ENCODE measurements at regions not wholly inside any gene's neighbourhood (a gene's known extent, or its start where the extent isn't known, plus 50 kb on each side); places are given as distances from the start of the nearest gene placed in this dataset.

GRCh38 chr3:22469995-22470394, 719.0 kb upstream of the ZNF385D start:
- no peak for DNase-seq (ENCODE audit: low read depth)

- DNase-seq (ENCODE audit: low read depth) = no peak
Observed at GRCh38 chr3:22471557-22471956, 720.5 kb upstream of the ZNF385D start.

DNA sequence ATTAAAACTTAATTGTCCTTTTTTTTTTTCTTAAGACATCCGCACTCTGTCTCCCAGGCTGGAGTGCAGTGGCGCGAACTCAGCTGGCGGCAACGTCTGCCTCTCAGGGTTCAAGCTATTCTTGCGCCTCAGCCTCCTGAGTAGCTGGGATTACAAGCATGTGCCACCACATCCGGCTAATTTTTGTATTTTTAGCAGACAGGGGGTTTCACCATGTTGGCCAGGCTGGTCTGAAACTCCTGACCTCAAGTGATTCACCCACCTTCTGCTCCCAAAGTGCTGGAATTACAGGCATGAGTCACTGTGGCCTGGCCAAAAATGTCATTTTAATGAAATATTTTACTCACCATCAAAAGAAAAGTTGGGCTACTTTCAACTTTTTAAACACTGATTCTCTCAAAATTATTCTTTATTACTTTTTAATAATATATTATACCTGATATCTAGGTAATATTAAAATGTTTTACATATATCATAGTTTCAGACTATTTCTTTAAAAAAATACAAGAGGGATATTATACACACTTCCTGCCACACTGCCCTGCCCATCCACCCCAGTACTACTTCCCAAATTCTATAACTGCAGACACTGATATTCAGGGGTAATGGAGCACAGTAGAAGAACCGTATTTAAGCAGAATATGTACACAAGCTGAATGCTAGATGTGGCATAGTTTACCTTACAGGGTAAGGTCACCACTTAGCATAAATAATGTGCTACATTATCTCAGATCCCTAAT, 723.9 kb upstream of the ZNF385D start:
- DNase-seq (ENCODE audit: low read depth) = peak; percentile 95

DNA sequence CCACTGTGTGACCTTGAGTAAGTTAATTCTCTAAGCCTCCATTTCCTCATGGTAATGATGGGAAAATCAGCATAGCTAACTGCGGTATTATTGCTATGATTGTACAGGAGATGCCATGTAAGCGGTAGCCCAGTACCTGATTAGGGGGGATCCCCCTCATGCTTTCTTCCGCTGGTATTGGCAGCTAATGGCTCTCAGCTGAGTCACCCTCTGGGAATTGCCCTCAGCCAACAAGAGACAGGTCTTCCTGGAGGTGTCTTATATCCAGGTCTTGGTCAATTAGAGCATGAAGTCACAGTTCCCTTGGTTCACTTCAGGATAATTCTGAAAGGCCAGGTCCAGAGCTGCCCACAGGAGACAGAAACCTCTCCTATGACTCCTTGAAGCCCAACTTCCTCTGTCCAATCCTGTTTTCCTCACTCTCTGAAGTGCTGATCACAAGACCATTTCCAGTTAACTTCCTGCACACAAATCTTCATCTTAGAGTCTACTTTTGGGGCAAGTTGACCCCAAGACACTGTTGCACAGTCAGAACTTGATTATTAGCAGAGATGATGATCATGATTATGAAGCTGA, 724.7 kb upstream of the ZNF385D start:
- peak; percentile 88 for DNase-seq (ENCODE audit: low read depth)

DNA sequence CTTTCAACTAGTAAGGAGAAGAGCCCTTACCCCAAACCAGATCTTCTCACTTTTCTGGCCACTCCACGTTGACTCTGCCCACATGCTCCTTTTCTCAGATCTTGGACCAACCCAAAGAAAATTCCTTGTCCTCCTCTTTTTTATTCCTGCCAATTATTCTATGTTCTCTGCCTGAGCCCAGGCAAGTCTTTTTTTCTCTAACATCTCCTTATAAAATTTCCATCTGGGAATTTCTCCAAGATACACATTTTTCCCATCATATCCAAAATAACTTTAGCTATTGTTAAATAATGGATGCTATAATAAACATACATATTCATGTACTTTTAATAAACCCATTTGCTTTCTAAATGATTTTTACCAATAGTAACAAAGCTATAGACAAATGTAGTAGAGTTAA, 726.0 kb upstream of the ZNF385D start:
- DNase-seq (ENCODE audit: low read depth) = no peak

- no peak for DNase-seq (ENCODE audit: low read depth)
Observed at GRCh38 chr3:22485954-22486353, 717.2 kb upstream of the UBE2E2 start.

- no peak for DNase-seq (ENCODE audit: low read depth)
Observed at GRCh38 chr3:22490747-22491146, 712.4 kb upstream of the UBE2E2 start.

GRCh38 chr3:22491344-22491743, 711.8 kb upstream of the UBE2E2 start:
- no peak for DNase-seq (ENCODE audit: low read depth)

- DNase-seq (ENCODE audit: low read depth) = no peak
Observed at GRCh38 chr3:22492342-22492741, 710.8 kb upstream of the UBE2E2 start.

GRCh38 chr3:22495241-22495640, 707.9 kb upstream of the UBE2E2 start:
- DNase-seq (ENCODE audit: low read depth) = no peak

DNA sequence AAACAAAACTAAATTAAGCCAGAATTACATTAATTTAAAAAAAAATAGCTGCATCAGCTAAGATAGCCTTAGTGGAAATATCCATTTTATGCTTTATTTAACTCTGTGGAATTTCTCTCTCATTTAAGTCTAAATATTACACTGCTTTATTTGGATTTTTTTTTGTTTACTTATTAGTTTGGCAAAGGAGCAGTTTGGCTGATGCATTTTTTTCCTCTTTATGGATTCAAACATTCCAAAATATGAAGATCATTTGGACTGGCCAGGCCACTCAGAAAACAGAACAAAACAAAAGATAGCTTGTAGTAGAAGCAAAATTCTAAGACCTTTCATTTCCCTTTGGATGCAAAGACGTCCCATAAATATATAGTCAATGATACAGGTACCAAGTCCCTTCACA, 707.3 kb upstream of the UBE2E2 start:
- DNase-seq (ENCODE audit: low read depth) = no peak

DNA sequence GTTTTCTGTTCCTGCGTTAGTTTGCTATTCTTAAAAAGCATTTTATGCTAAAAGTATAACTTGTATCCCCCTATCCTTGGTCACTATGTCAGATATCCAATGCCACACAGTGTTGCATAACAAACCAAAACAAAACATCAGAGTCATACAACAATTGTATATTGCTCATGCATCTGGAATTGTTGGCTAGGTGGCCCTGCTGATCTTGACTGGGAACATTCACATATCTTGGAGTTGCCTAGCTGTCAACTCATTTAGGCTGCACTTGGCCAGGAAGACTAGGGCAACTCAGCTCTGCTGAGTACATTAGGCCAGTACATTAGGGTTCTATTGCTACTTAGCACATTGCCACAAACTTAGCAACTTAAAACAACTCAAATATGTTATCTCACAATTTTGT, 706.5 kb upstream of the UBE2E2 start:
- no peak for DNase-seq (ENCODE audit: low read depth)

DNA sequence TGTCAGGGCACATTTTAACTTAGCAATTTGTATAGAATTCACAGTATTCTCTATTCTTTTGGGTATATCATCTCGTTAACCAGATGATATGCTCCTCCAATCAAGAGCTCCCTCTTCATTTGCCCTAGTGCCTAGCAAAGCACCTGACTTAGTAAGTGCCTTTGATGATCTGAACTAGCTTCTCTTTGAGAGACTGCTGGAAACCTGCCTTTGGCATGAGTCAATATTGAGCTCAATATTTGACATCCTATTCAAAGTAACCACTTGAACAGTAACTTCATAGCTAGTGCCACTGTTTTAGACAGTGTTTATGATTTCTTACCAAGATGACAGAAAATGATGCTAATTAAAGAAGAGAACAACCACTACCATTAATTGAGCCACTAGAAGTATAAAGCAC, 696.3 kb upstream of the UBE2E2 start:
- DNase-seq (ENCODE audit: low read depth) = no peak

DNA sequence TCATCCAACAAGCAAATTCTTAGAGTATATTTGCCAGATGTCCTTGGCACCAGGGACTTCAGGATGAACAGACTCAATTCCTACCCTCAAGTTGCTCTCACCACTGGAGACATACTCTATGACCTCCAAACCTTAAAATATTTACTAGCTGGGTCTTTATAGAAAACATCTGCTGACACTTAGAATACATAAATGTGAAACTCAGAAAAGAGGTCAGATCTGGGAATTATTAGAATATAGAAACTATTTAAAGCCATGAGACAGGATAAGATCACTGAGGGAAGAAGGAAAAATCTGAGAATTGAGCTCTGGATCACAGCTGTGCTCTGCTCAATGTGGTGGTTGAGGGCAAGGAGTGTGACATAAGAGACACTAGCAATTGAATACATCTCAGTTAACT, 695.4 kb upstream of the UBE2E2 start:
- no peak for DNase-seq (ENCODE audit: low read depth)

DNA sequence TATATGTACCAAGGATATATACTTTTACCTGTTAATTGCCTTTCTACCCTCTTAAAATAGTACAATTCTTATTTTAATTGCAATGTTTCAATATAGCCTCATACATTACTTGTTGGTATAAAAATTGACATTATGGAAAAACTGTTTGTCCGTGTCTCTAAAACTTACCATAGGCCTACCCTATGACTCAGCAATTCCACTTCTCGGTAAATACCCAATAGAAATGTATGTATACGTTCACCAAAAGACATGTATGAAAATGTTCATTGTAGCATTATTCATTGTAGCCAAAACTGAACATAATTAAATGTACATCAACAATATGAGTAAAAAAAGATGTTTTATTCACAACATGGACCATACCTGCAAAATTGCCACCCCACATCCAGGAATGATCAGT, 679.2 kb upstream of the UBE2E2 start:
- no peak for DNase-seq (ENCODE audit: low read depth)

- no peak for DNase-seq (ENCODE audit: low read depth)
Observed at GRCh38 chr3:22526266-22526837, 676.8 kb upstream of the UBE2E2 start.

- no peak for DNase-seq (ENCODE audit: low read depth)
Observed at GRCh38 chr3:22536541-22536940, 666.6 kb upstream of the UBE2E2 start.

GRCh38 chr3:22537560-22537959, 665.6 kb upstream of the UBE2E2 start:
- no peak for DNase-seq (ENCODE audit: low read depth)

GRCh38 chr3:22542311-22542710, 660.8 kb upstream of the UBE2E2 start:
- DNase-seq (ENCODE audit: low read depth) = peak; percentile 21

DNA sequence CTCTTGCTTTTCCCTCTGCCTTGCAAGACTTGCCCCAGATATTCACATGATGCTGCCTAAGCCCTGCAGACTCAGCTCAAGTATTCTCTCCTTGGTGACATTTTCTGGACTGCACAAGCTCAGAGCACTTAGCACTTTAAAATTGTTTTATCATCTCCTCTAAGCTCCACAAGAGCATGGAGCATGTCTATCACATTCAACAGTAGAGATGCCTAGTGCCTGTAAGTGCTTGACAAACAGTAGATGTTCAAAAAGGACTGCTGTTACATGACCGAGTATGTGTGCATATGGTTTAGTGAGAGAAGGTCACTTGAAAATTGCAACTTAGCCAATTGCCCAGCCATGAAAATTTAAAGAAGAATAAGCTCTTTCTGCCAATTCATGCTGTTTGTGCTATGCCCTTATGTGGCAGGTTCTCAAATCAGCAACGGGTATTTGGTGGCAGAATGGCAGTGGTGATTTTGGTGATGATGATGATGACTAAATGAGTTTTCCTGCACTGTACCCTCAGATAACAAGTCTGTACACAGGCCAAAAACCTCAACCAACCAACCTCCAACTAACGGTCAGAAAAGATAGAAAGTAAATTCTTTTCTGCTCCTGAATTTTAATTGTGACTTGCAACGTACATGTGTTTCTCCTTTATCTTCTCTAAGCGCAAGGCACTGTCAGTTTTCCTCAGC, 647.2 kb upstream of the UBE2E2 start:
- no peak for DNase-seq (ENCODE audit: low read depth)

DNA sequence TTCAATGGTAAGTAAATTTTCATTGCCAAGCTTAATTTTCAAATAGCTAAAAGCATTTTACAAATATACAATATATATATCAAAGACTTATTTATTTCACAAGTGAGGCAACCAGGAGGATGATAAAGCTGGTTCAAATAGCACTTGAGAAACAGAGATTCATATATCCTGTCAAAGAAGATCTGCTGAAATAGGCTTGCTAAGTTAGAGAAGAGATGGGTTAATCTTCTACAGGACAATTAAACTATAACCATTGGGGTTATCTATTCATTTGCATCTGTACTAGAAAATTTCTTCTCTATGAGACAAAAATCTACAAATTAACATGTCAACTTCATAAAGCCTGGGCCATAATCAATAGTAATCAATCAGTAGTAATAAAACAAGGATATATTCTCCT, 637.7 kb upstream of the UBE2E2 start:
- DNase-seq (ENCODE audit: low read depth) = no peak

- no peak for DNase-seq (ENCODE audit: low read depth)
Observed at GRCh38 chr3:22568285-22568684, 634.8 kb upstream of the UBE2E2 start.

DNA sequence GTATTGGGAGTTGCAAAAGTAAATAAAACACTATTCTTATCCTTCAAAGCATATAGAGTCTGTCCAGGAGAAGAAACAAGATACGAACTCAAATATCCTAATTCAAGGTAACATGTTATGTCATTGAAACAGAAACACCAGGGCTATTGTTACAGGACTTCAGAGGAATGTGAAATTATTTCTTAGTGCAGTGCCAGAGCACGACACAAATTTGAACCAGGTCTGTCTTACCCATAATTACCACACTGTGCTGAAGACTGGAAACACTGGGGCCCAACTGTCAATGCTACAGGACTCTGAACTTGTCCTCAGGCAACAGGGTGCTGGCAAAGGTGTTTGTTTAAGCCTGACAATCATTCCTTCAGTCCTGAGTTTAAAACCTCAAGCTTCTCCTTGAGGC, 633.6 kb upstream of the UBE2E2 start:
- no peak for DNase-seq (ENCODE audit: low read depth)
